CD14-positive monocyte (primary cell): ENCODE measurements at regions not wholly inside any gene's neighbourhood (a gene's known extent, or its start where the extent isn't known, plus 50 kb on each side); places are given as distances from the start of the nearest gene placed in this dataset.

ENCODE experiments used
- DNase-seq, 3 donors: peaks; one replicate each; pipeline ENCODE4 v3.0.0-alpha.2; 2011 to 2022
- H2AFZ ChIP-seq: 2 replicates; pipeline ENCODE4 v1.6.0; 2012; ENCODE audit warnings: mild to moderate bottlenecking, low read depth, low read length, inconsistent platforms; ENCODE audit not compliant: insufficient read depth, poor library complexity, severe bottlenecking
- H3K27ac ChIP-seq, 2 donors: 1 replicate in 1 of 2; 2 replicates in 1 of 2; pipeline ENCODE4 v1.5.1; 2012 to 2013; ENCODE audit warnings: low read length in 2 of 2, control low read depth in 1 of 2, inconsistent platforms in 1 of 2, low read depth in 1 of 2, mild to moderate bottlenecking in 1 of 2
- H3K27me3 ChIP-seq, 2 donors: one replicate each; pipeline versions ENCODE4 v1.6.0 to v1.6.1; 2011 to 2013; ENCODE audit warnings: low read length in 2 of 2; ENCODE audit not compliant: control insufficient read depth in 2 of 2, insufficient read depth in 2 of 2
- H3K36me3 ChIP-seq, 2 donors: replicated peaks in 1 of 2; 1 replicate in 1 of 2; 2 replicates in 1 of 2; pipeline versions ENCODE4 v1.5.1 to v1.6.1; 2012 to 2013; ENCODE audit warnings: low read length in 2 of 2, control low read depth in 1 of 2, inconsistent platforms in 1 of 2, mild to moderate bottlenecking in 1 of 2; ENCODE audit not compliant: insufficient read depth in 2 of 2, control insufficient read depth in 1 of 2
- H3K4me1 ChIP-seq, 2 donors: 1 replicate in 1 of 2; 2 replicates in 1 of 2; pipeline versions ENCODE4 v1.5.1 to v1.6.1; 2012 to 2013; ENCODE audit warnings: low read length in 2 of 2, control low read depth in 1 of 2, inconsistent platforms in 1 of 2, mild to moderate bottlenecking in 1 of 2, moderate library complexity in 1 of 2; ENCODE audit not compliant: insufficient read depth in 2 of 2, control insufficient read depth in 1 of 2
- H3K4me2 ChIP-seq: replicated peaks from 2 replicates; pipeline ENCODE3; 2012; ENCODE audit warnings: low read length, moderate library complexity, mild to moderate bottlenecking; ENCODE audit not compliant: poor library complexity, severe bottlenecking; ENCODE audit errors: extremely low read depth
- H3K4me3 ChIP-seq, 3 experiments: fragments of 200-600 bp in 1 of 3; sonication (generic) in 1 of 3; replicated peaks in 1 of 3; 1 replicate in 2 of 3; 2 replicates in 1 of 3; pipeline ENCODE4 v1.5.1; 2011 to 2013; ENCODE audit warnings: low read length in 3 of 3, mild to moderate bottlenecking in 3 of 3, control low read depth in 2 of 3, low read depth in 2 of 3, inconsistent platforms in 1 of 3, moderate library complexity in 1 of 3
- H3K79me2 ChIP-seq: 2 replicates; pipeline ENCODE4 v1.6.0; 2012; ENCODE audit warnings: mild to moderate bottlenecking, control low read depth, inconsistent platforms, low read length, moderate library complexity; ENCODE audit not compliant: insufficient read depth
- H3K9ac ChIP-seq: 2 replicates; pipeline ENCODE4 v1.6.0; 2017; ENCODE audit warnings: low read length, mild to moderate bottlenecking; ENCODE audit not compliant: insufficient read depth, poor library complexity, severe bottlenecking
- H3K9me3 ChIP-seq, 2 donors: replicated peaks in 1 of 2; 1 replicate in 1 of 2; 2 replicates in 1 of 2; pipeline versions ENCODE4 v1.5.1 to v1.6.1; 2012 to 2013; ENCODE audit warnings: low read length in 2 of 2, control low read depth in 1 of 2; ENCODE audit not compliant: control insufficient read depth in 1 of 2, insufficient read depth in 1 of 2
- H4K20me1 ChIP-seq: 2 replicates; pipeline ENCODE4 v1.6.0; 2012; ENCODE audit warnings: mild to moderate bottlenecking, low read length, control low read depth, moderate library complexity; ENCODE audit not compliant: insufficient read depth
- H3K27ac Mint-ChIP-seq, 7 donors: one replicate each; pipeline ENCODE4 v1.8.0; 2020; ENCODE audit warnings: mild to moderate bottlenecking in 7 of 7, mixed read lengths in 7 of 7, moderate library complexity in 6 of 7, inconsistent platforms in 2 of 7
- H3K27me3 Mint-ChIP-seq, 3 donors: one replicate each; pipeline ENCODE4 v1.8.0; 2021 to 2022; ENCODE audit warnings: low read depth in 3 of 3, mild to moderate bottlenecking in 3 of 3, mixed read lengths in 3 of 3, moderate library complexity in 3 of 3, inconsistent platforms in 1 of 3
- H3K36me3 Mint-ChIP-seq, 2 donors: one replicate each; pipeline ENCODE4 v1.8.0; 2020; ENCODE audit warnings: mixed read lengths in 2 of 2, inconsistent platforms in 1 of 2, mild to moderate bottlenecking in 1 of 2
- H3K4me1 Mint-ChIP-seq: one replicate; pipeline ENCODE4 v1.8.0; 2020; ENCODE audit warnings: mild to moderate bottlenecking, mixed read lengths
- H3K4me3 Mint-ChIP-seq, 2 donors: one replicate each; pipeline ENCODE4 v1.8.0; 2020; ENCODE audit warnings: mild to moderate bottlenecking in 2 of 2, mixed read lengths in 2 of 2, moderate library complexity in 1 of 2
- H3K9me3 Mint-ChIP-seq, 7 donors: one replicate each; pipeline ENCODE4 v1.8.0; 2020 to 2022; ENCODE audit warnings: mixed read lengths in 7 of 7, mild to moderate bottlenecking in 6 of 7, moderate library complexity in 6 of 7, inconsistent platforms in 2 of 7
- WGBS: methylation state at CpG from one replicate; pipeline ENCODE4 v1.1.5; 2013; ENCODE audit warnings: missing lambda C conversion rate; ENCODE audit not compliant: insufficient coverage; 5-methylcytosine and 5-hydroxymethylcytosine counted together
- intact Hi-C, 2 donors: fragments of 100-400 bp; cut with micrococcal nuclease; formaldehyde crosslinking; loops; one replicate each; pipeline versions ENCODE4 v1.15.0 to v1.15.1; 2023
- TF ChIP-seq, protein P1 (sequence below): fragments of 200-600 bp; IDR thresholded peaks from one replicate; pipeline ENCODE4 v1.8.0; 2022; ENCODE audit warnings: antibody characterized with exemption, mild to moderate bottlenecking

DNA sequence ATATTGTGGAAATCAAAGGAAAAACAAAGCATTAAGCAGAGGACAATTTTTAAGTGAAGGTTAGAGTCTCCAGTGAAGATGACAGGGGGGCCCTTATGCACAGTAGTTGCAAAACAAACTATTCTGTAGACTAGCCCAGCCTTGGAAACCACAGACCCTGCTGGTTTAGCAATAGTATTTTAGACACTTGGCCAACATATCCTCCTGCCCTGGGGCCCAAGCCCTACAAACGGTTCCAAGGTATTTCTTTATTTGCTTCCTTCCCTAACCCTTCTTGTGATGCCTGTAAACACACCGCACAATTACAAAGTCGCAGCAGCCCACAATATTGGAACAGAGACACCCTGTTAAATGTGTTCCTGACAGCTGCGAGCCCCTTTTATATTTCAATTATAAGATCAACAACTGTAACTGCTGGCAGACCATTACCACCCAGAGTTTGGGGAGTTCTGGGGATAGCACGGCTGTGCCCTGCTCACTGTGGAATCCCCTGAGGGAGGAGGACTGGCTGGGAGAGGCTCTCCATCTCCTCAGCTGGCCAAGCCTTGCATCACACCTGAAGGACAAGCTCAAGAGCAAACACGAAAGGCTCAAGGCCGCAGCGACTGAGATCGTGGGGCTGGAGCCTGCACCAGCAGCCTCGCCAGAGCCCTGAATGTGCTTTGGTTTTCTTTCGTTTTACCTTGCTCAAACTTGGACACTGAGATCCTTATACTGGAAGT, 282.2 kb upstream of the ATP5MC3 start:
- DNase-seq = no peak
- peaks cover 0 to 11% of the 10 kb centered on the region in 2 donors for H3K36me3 Mint-ChIP-seq
- H3K9me3 ChIP-seq = peaks cover 19 to 21% of the 10 kb centered on the region in 2 donors
- H3K4me2 ChIP-seq = peak overlapping the region; percentile 22
- peak overlapping the region in 1 of 2 donors; percentile 53 for H3K4me3 Mint-ChIP-seq
- peaks cover 29 to 30% of the 10 kb centered on the region in 2 donors for H3K4me1 ChIP-seq
- H3K9ac ChIP-seq = no peak overlapping the region
- peaks cover 20 to 44% (median 32%) of the 10 kb centered on the region in 7 donors for H3K9me3 Mint-ChIP-seq
- H2AFZ ChIP-seq = peak overlapping the region; percentile 55
- H3K27ac ChIP-seq = peak overlapping the region in 1 of 2 donors; percentile 20
- no peaks in the 10 kb centered on the region for H3K27me3 ChIP-seq
- H3K79me2 ChIP-seq = no peaks in the 10 kb centered on the region
- intact Hi-C loops = no loop called here
- no peaks in the 10 kb centered on the region for H3K36me3 ChIP-seq
- no peaks in the 10 kb centered on the region for H3K27me3 Mint-ChIP-seq
- peak overlapping the region in 4 of 7 donors; percentile 31 to 67 (median 52) for H3K27ac Mint-ChIP-seq
- TF ChIP-seq, protein P1, sequence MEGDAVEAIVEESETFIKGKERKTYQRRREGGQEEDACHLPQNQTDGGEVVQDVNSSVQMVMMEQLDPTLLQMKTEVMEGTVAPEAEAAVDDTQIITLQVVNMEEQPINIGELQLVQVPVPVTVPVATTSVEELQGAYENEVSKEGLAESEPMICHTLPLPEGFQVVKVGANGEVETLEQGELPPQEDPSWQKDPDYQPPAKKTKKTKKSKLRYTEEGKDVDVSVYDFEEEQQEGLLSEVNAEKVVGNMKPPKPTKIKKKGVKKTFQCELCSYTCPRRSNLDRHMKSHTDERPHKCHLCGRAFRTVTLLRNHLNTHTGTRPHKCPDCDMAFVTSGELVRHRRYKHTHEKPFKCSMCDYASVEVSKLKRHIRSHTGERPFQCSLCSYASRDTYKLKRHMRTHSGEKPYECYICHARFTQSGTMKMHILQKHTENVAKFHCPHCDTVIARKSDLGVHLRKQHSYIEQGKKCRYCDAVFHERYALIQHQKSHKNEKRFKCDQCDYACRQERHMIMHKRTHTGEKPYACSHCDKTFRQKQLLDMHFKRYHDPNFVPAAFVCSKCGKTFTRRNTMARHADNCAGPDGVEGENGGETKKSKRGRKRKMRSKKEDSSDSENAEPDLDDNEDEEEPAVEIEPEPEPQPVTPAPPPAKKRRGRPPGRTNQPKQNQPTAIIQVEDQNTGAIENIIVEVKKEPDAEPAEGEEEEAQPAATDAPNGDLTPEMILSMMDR = no peak
- H3K4me3 ChIP-seq = peak overlapping the region in 1 of 3 experiments; percentile 16
- H3K4me1 Mint-ChIP-seq = peaks cover 43% of the 10 kb centered on the region
- H4K20me1 ChIP-seq = no peaks in the 10 kb centered on the region
- 18% methylated on average over 7 of the region's 11 CpGs for WGBS

DNA sequence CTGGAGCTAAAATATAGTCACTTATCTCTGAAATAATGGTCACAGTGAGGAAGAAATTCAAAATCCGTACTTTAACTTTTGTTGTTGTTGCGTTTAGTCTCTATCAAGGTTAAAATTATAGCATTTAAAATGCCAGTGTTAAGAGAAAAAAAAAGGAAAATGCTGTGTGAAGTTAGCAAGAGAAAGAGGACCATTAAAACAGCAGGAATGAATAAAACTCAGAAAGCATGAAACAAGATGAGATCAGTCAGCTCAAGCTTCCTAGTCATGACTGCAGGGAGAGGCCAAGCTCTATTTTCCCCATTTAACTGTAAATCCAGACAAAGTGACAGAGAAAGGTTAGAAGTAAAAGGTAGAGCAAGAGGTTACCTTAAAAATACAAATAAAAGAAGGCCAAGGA, 281.7 kb upstream of the ATP5MC3 start:
- H4K20me1 ChIP-seq = no peaks in the 10 kb centered on the region

More for the DNA sequence above, 281.7 kb upstream of the ATP5MC3 start:
- TF ChIP-seq, protein P1 = no peak
- Mint-ChIP-seq H3K36me3 (peaks cover 0 to 11% of the 10 kb centered on the region in 2 donors), H3K27me3 (no peaks in the 10 kb centered on the region), H3K27ac (peak overlapping the region in 3 of 7 donors; percentile 3 to 31 (median 26)), H3K4me3 (no peak overlapping the region), H3K9me3 (peaks cover 18 to 44% (median 30%) of the 10 kb centered on the region in 7 donors), H3K4me1 (peaks cover 49% of the 10 kb centered on the region)
- no peaks in the 10 kb centered on the region for H3K36me3 ChIP-seq
- H3K27me3 ChIP-seq = no peaks in the 10 kb centered on the region
- WGBS = no CpG with 5 or more reads among the region's 2 CpGs
- DNase-seq = no peak
- H3K4me3 ChIP-seq = no peak overlapping the region
- peak overlapping the region; percentile 22 for H3K4me2 ChIP-seq
- no peak overlapping the region for H3K9ac ChIP-seq
- H3K9me3 ChIP-seq = peaks cover 19 to 21% of the 10 kb centered on the region in 2 donors
- H3K4me1 ChIP-seq = peaks cover 30 to 34% of the 10 kb centered on the region in 2 donors
- intact Hi-C loops = no loop called here
- no peaks in the 10 kb centered on the region for H3K79me2 ChIP-seq
- no peak overlapping the region for H2AFZ ChIP-seq
- peak overlapping the region in 1 of 2 donors; percentile 20 for H3K27ac ChIP-seq
